Heart left ventricle (tissue), 16 donors: ENCODE measurements at regions not wholly inside any gene's neighbourhood (a gene's known extent, or its start where the extent isn't known, plus 50 kb on each side); places are given as distances from the start of the nearest gene placed in this dataset.

ENCODE experiments used
- ATAC-seq, 4 donors: fragments of 200-7000 bp; cut with Tn5 transposase; one replicate each; pipeline ENCODE4 v1.9.1; 2020 to 2022; ENCODE audit warnings: moderate library complexity in 4 of 4, mild to moderate bottlenecking in 3 of 4, moderate number of reproducible peaks in 1 of 4
- DNase-seq, 5 donors: peaks; one replicate each; pipeline ENCODE4 v3.0.0-alpha.2; 2020
- H3K27ac ChIP-seq, 12 donors: fragments of 200-600 bp; sonication (generic) in 4 of 12; one replicate each; pipeline versions ENCODE4 v1.5.0 to v1.8.0; 2016 to 2022; ENCODE audit warnings: mild to moderate bottlenecking in 2 of 12
- H3K27me3 ChIP-seq, 9 donors: fragments of 200-600 bp; sonication (generic) in 2 of 9; one replicate each; pipeline versions ENCODE4 v1.5.1 to v1.8.0; 2016 to 2022; ENCODE audit warnings: mild to moderate bottlenecking in 3 of 9
- H3K36me3 ChIP-seq, 9 donors: fragments of 200-600 bp; sonication (generic) in 2 of 9; one replicate each; pipeline versions ENCODE4 v1.5.0 to v1.8.0; 2018 to 2022; ENCODE audit warnings: mild to moderate bottlenecking in 2 of 9
- H3K4me1 ChIP-seq, 12 donors: fragments of 200-600 bp; sonication (generic) in 4 of 12; one replicate each; pipeline versions ENCODE4 v1.5.0 to v1.8.0; 2016 to 2022; ENCODE audit warnings: mild to moderate bottlenecking in 3 of 12
- H3K4me3 ChIP-seq, 12 donors: fragments of 200-600 bp; sonication (generic) in 4 of 12; one replicate each; pipeline versions ENCODE4 v1.5.0 to v1.8.0; 2017 to 2022; ENCODE audit warnings: mild to moderate bottlenecking in 9 of 12, moderate library complexity in 4 of 12
- H3K9me3 ChIP-seq, 12 donors: fragments of 200-600 bp; sonication (generic) in 4 of 12; one replicate each; pipeline versions ENCODE4 v1.5.0 to v1.8.0; 2016 to 2022; ENCODE audit warnings: mild to moderate bottlenecking in 1 of 12
- CTCF ChIP-seq, 12 donors: fragments of 200-600 bp; sonication (generic) in 4 of 12; IDR thresholded peaks; one replicate each; pipeline versions ENCODE4 v1.5.0 to v1.8.0; 2018 to 2022; ENCODE audit warnings: antibody characterized with exemption in 12 of 12, mild to moderate bottlenecking in 5 of 12
- POLR2A ChIP-seq, 2 donors: fragments of 450-650 bp; IDR thresholded peaks; one replicate each; pipeline ENCODE4 v1.6.1; 2017; ENCODE audit warnings: antibody characterized with exemption in 2 of 2, mild to moderate bottlenecking in 2 of 2, moderate library complexity in 2 of 2
- WGBS, 4 donors: extraction: QIAGEN DNeasy Blood & Tissue Kit in 2 of 4; methylation state at CpG; one replicate each; pipeline versions ENCODE4 v1.1.5 to v1.1.7; 2013 to 2018; 5-methylcytosine and 5-hydroxymethylcytosine counted together
- intact Hi-C, 10 donors: fragments of 100-400 bp; cut with DNase I; formaldehyde crosslinking; loops; one replicate each; pipeline versions ENCODE4 v1.11.1 to v1.14.2; 2022
- donor health status: ischemic (EF 13 %, LVEDD 7.1; RV severe dilation, severe dysfunction).
- donor health status: healthy with polysubstance abuse.
- donor health status: DM: no; HTN: yes; CAD: no.
- donor health status: DM: no; HTN: no; CAD: no.
- donor health status: ischemic (EF 25% LVEDD 6.9; RV normal size, moderate dysfunction).
- donor health status: ischemic (EF 25% LVEDD 5.7; RV mildly dilated, moderate dysfunction).
- donor health status: healthy.
- donor health status: DM: yes; HTN: yes; CAD: no.
- donor health status: ischemic (EF 35%, LVEDD 5.7; RV mildly dilated, moderate dysfunction).
- donor health status: nonischemic (EF 11% LVEDD 7.7; RV severe dilation, severe dysfunction).
- donor health status: DM: yes; HTN: yes; CAD: no.
- donor health status: PGD.
- donor health status: ischemic (EF 29% LVEDD 5.4; RV normal size, mild dysfunction).
- donor health status: nonischemic (EF 23%, LVEDD 6.1; RV moderate dilation, normal function).

- no peak for ATAC-seq
- 91 to 99% (median 93%) methylated on average over 4 of the region's 4 CpGs for WGBS, 4 donors
- H3K36me3 ChIP-seq = no peaks in the 10 kb centered on the region
- H3K27ac ChIP-seq = no peak overlapping the region
- DNase-seq = no peak
- no peaks in the 10 kb centered on the region for H3K9me3 ChIP-seq
- H3K4me3 ChIP-seq = no peak overlapping the region
- no peaks in the 10 kb centered on the region for H3K4me1 ChIP-seq
- H3K27me3 ChIP-seq = no peaks in the 10 kb centered on the region
- TF ChIP-seq POLR2A (IDR thresholded peaks at IDR 0.05) (no peak), CTCF (IDR thresholded peaks at IDR 0.05) (no peak)
- intact Hi-C loops = no loop called here
These were observed 207.2 kb downstream of the SHQ1 start for GRCh38 chr3:72641072-72641471.

GRCh38 chr3:72636969-72637597, 211.2 kb downstream of the SHQ1 start:
- no peak for TF ChIP-seq POLR2A (IDR thresholded peaks at IDR 0.05)
- TF ChIP-seq CTCF (IDR thresholded peaks at IDR 0.05) = no peak
- H3K36me3 ChIP-seq = no peaks in the 10 kb centered on the region
- H3K9me3 ChIP-seq = peaks cover 0 to 4% (median 0%) of the 10 kb centered on the region in 12 donors
- no peak overlapping the region for H3K27ac ChIP-seq
- no peak overlapping the region for H3K4me3 ChIP-seq
- H3K4me1 ChIP-seq = no peaks in the 10 kb centered on the region
- intact Hi-C loops = no loop called here
- 54 to 58% (median 57%) methylated on average over 8 of the region's 8 CpGs for WGBS, 4 donors
- no peak for ATAC-seq
- DNase-seq = no peak
- H3K27me3 ChIP-seq = no peaks in the 10 kb centered on the region

- 91 to 96% (median 94%) methylated on average over 4 of the region's 4 CpGs for WGBS, 4 donors
- ATAC-seq = no peak
- no peaks in the 10 kb centered on the region for H3K36me3 ChIP-seq
- DNase-seq = no peak
- peaks cover 0 to under 1% (median 0%) of the 10 kb centered on the region in 12 donors for H3K4me1 ChIP-seq
- no peak overlapping the region for H3K4me3 ChIP-seq
- no peaks in the 10 kb centered on the region for H3K27me3 ChIP-seq
- TF ChIP-seq CTCF (IDR thresholded peaks at IDR 0.05) = no peak
- TF ChIP-seq POLR2A (IDR thresholded peaks at IDR 0.05) = no peak
- H3K9me3 ChIP-seq = peaks cover 0 to 5% (median 0%) of the 10 kb centered on the region in 12 donors
- intact Hi-C loops = no loop called here
- H3K27ac ChIP-seq = no peak overlapping the region
These were observed 212.7 kb downstream of the SHQ1 start for GRCh38 chr3:72635551-72635950.

GRCh38 chr3:72634128-72634527, 214.1 kb downstream of the SHQ1 start:
- peaks cover 0 to 14% (median 0%) of the 10 kb centered on the region in 12 donors for H3K4me1 ChIP-seq
- ATAC-seq = no peak
- H3K4me3 ChIP-seq = no peak overlapping the region
- intact Hi-C loops = no loop called here
- TF ChIP-seq POLR2A (IDR thresholded peaks at IDR 0.05) (no peak), CTCF (IDR thresholded peaks at IDR 0.05) (no peak)
- DNase-seq = no peak
- no peak overlapping the region for H3K27ac ChIP-seq
- peaks cover 0 to 5% (median 0%) of the 10 kb centered on the region in 12 donors for H3K9me3 ChIP-seq
- no peaks in the 10 kb centered on the region for H3K36me3 ChIP-seq
- 90 to 99% (median 93%) methylated on average over 2 of the region's 2 CpGs for WGBS, 4 donors
- no peaks in the 10 kb centered on the region for H3K27me3 ChIP-seq
